Small intestine (tissue), 7 donors: ENCODE measurements at regions not wholly inside any gene's neighbourhood (a gene's known extent, or its start where the extent isn't known, plus 50 kb on each side); places are given as distances from the start of the nearest gene placed in this dataset.

Source experiments
- DNase-seq, 2 donors: peaks; one replicate each; pipeline versions ENCODE4 v3.0.0 to v3.0.0-alpha.2; 2013
- FAIRE-seq: peaks from 2 replicates; lab custom pipeline; 2012; peaks lifted over from hg19 to GRCh38; lab: Jason Lieb, UNC
- H3K27ac ChIP-seq, 3 donors: one replicate each; pipeline ENCODE4 v1.5.1; 2013; ENCODE audit warnings: low read length in 2 of 3, mild to moderate bottlenecking in 2 of 3, control low read depth in 1 of 3, inconsistent platforms in 1 of 3, low read depth in 1 of 3, moderate library complexity in 1 of 3
- H3K27me3 ChIP-seq, 3 donors: one replicate each; pipeline ENCODE4 v1.6.1; 2013; ENCODE audit warnings: low read length in 3 of 3, inconsistent platforms in 1 of 3; ENCODE audit not compliant: control insufficient read depth in 3 of 3, insufficient read depth in 3 of 3
- H3K36me3 ChIP-seq, 3 donors: one replicate each; pipeline ENCODE4 v1.6.1; 2013; ENCODE audit warnings: low read length in 3 of 3, inconsistent platforms in 1 of 3, low read depth in 1 of 3, mild to moderate bottlenecking in 1 of 3, moderate library complexity in 1 of 3; ENCODE audit not compliant: control insufficient read depth in 3 of 3, insufficient read depth in 2 of 3
- H3K4me1 ChIP-seq, 3 donors: one replicate each; pipeline ENCODE4 v1.6.1; 2013; ENCODE audit warnings: low read length in 2 of 3, inconsistent platforms in 1 of 3, low read depth in 1 of 3, mild to moderate bottlenecking in 1 of 3, moderate library complexity in 1 of 3; ENCODE audit not compliant: control insufficient read depth in 3 of 3, insufficient read depth in 2 of 3
- H3K4me3 ChIP-seq, 3 donors: one replicate each; pipeline ENCODE4 v1.5.1; 2013; ENCODE audit warnings: low read length in 3 of 3, control low read depth in 1 of 3, inconsistent platforms in 1 of 3, low read depth in 1 of 3, mild to moderate bottlenecking in 1 of 3, moderate library complexity in 1 of 3
- H3K9me3 ChIP-seq, 2 donors: one replicate each; pipeline ENCODE4 v1.6.1; 2013; ENCODE audit warnings: low read depth in 1 of 2, low read length in 1 of 2; ENCODE audit not compliant: control insufficient read depth in 2 of 2, insufficient read depth in 1 of 2
- WGBS, 3 donors: extraction: QIAGEN DNeasy Blood & Tissue Kit; methylation state at CpG; one replicate each; pipeline ENCODE4 v1.1.7; 2013; 5-methylcytosine and 5-hydroxymethylcytosine counted together
- donor health status: healthy with polysubstance abuse.
- donor health status: control.
- donor health status: control.
- donor health status: Bipolar disorder and iron deficiency.
- donor health status: healthy.

GRCh38 chr18:78650926-78651325 is 328.7 kb upstream of the SALL3 start:
- 88 to 94% (median 93%) methylated on average over 13 of the region's 13 CpGs for WGBS, 3 donors
- H3K27ac ChIP-seq: no peak overlapping the region
- H3K27me3 ChIP-seq: peaks cover 0 to 2% (median 0%) of the 10 kb centered on the region in 3 donors
- H3K36me3 ChIP-seq: no peaks in the 10 kb centered on the region
- H3K4me1 ChIP-seq: no peaks in the 10 kb centered on the region
- FAIRE-seq: no peak
- H3K9me3 ChIP-seq: peaks cover 0 to 54% of the 10 kb centered on the region in 2 donors
- H3K4me3 ChIP-seq: no peak overlapping the region
- DNase-seq: no peak

GRCh38 chr18:78652001-78652545 is 327.5 kb upstream of the SALL3 start:
- FAIRE-seq: no peak
- Histone ChIP-seq H3K4me1 (no peaks in the 10 kb centered on the region), H3K27me3 (no peaks in the 10 kb centered on the region), H3K9me3 (peaks cover 0 to 61% of the 10 kb centered on the region in 2 donors), H3K4me3 (no peak overlapping the region), H3K27ac (no peak overlapping the region), H3K36me3 (no peaks in the 10 kb centered on the region)
- WGBS, 3 donors: 87 to 92% (median 88%) methylated on average over 11 of the region's 11 CpGs
- no peak for DNase-seq

- no peak for FAIRE-seq
- no peak for DNase-seq
- H3K27ac ChIP-seq: no peak overlapping the region
- peaks cover 0 to 2% (median 0%) of the 10 kb centered on the region in 3 donors for H3K27me3 ChIP-seq
- H3K9me3 ChIP-seq: peaks cover 0 to 48% of the 10 kb centered on the region in 2 donors
- WGBS, 3 donors: 87 to 96% (median 88%) methylated on average over 8 of the region's 8 CpGs
- no peaks in the 10 kb centered on the region for H3K4me1 ChIP-seq
- H3K4me3 ChIP-seq: no peak overlapping the region
- no peaks in the 10 kb centered on the region for H3K36me3 ChIP-seq
Measured at GRCh38 chr18:78655921-78656320, 323.7 kb upstream of the SALL3 start.

GRCh38 chr18:78656346-78656925 is 323.2 kb upstream of the SALL3 start:
- peaks cover 0 to 2% (median 0%) of the 10 kb centered on the region in 3 donors for H3K27me3 ChIP-seq
- peaks cover 0 to 43% of the 10 kb centered on the region in 2 donors for H3K9me3 ChIP-seq
- WGBS, 3 donors: 89 to 93% (median 91%) methylated on average over 21 of the region's 21 CpGs
- no peak for DNase-seq
- no peak overlapping the region for H3K27ac ChIP-seq
- no peaks in the 10 kb centered on the region for H3K36me3 ChIP-seq
- no peak for FAIRE-seq
- H3K4me1 ChIP-seq: no peaks in the 10 kb centered on the region
- H3K4me3 ChIP-seq: no peak overlapping the region

GRCh38 chr18:78658531-78658930 is 321.1 kb upstream of the SALL3 start:
- DNase-seq (no peak), FAIRE-seq (no peak)
- Histone ChIP-seq H3K4me3 (no peak overlapping the region), H3K27me3 (peaks cover 0 to 2% (median 0%) of the 10 kb centered on the region in 3 donors), H3K27ac (no peak overlapping the region), H3K36me3 (no peaks in the 10 kb centered on the region), H3K4me1 (no peaks in the 10 kb centered on the region), H3K9me3 (peaks cover 0 to 25% of the 10 kb centered on the region in 2 donors)
- 60 to 80% (median 74%) methylated on average over 8 of the region's 8 CpGs for WGBS, 3 donors

- Histone ChIP-seq H3K4me1 (no peaks in the 10 kb centered on the region), H3K27ac (no peak overlapping the region), H3K27me3 (peaks cover 0 to 2% (median 0%) of the 10 kb centered on the region in 3 donors), H3K4me3 (no peak overlapping the region), H3K36me3 (no peaks in the 10 kb centered on the region), H3K9me3 (peaks cover 0 to 20% of the 10 kb centered on the region in 2 donors)
- no peak for FAIRE-seq
- 78 to 88% (median 82%) methylated on average over 13 to 14 of the region's 14 CpGs for WGBS, 3 donors
- no peak for DNase-seq
Measured at GRCh38 chr18:78659057-78659456, 320.6 kb upstream of the SALL3 start.

- WGBS, 3 donors: 28 to 35% (median 30%) methylated on average over 16 of the region's 16 CpGs
- H3K27me3 ChIP-seq: peaks cover 0 to 2% (median 0%) of the 10 kb centered on the region in 3 donors
- H3K9me3 ChIP-seq: peaks cover 0 to 17% of the 10 kb centered on the region in 2 donors
- H3K36me3 ChIP-seq: no peaks in the 10 kb centered on the region
- no peak overlapping the region for H3K27ac ChIP-seq
- H3K4me1 ChIP-seq: no peaks in the 10 kb centered on the region
- DNase-seq (peak in 1 of 2 donors; percentile 26), FAIRE-seq (no peak)
- H3K4me3 ChIP-seq: no peak overlapping the region
Measured at GRCh38 chr18:78659748-78660147, 319.9 kb upstream of the SALL3 start.

- FAIRE-seq (no peak), DNase-seq (no peak)
- WGBS, 3 donors: 78 to 81% (median 79%) methylated on average over 10 of the region's 10 CpGs
- Histone ChIP-seq H3K4me3 (no peak overlapping the region), H3K36me3 (no peaks in the 10 kb centered on the region), H3K4me1 (no peaks in the 10 kb centered on the region), H3K27me3 (peaks cover 0 to 2% (median 0%) of the 10 kb centered on the region in 3 donors), H3K9me3 (peaks cover 0 to 11% of the 10 kb centered on the region in 2 donors), H3K27ac (no peak overlapping the region)
Measured at GRCh38 chr18:78660311-78660710, 319.3 kb upstream of the SALL3 start.
